ENCODE measurements at regions not wholly inside any gene's neighbourhood (a gene's known extent, or its start where the extent isn't known, plus 50 kb on each side); places are given as distances from the start of the nearest gene placed in this dataset.
"Not testable (repeated sequence)": the region's sequence is repeated elsewhere in the genome, so short reads cannot be mapped to it uniquely, and the experiment has no call there.

- DNase-seq (ENCODE audit: low spot score) = no peak
Measured at GRCh38 chr5:156191547-156191946, 135.4 kb upstream of the SGCD start.

- no peak for DNase-seq (ENCODE audit: low spot score)
Measured at GRCh38 chr5:156197042-156197635, 129.8 kb upstream of the SGCD start.

- no peak for DNase-seq (ENCODE audit: low spot score)
Measured at GRCh38 chr5:156199045-156199444, 127.9 kb upstream of the SGCD start.

- no peak for DNase-seq (ENCODE audit: low spot score)
Measured at GRCh38 chr5:156200938-156201787, 125.8 kb upstream of the SGCD start.

GRCh38 chr5:156201788-156202403, 125.1 kb upstream of the SGCD start:
- no peak for DNase-seq (ENCODE audit: low spot score)

GRCh38 chr5:156208271-156208670, 118.7 kb upstream of the SGCD start:
- no peak for DNase-seq (ENCODE audit: low spot score)

- DNase-seq (ENCODE audit: low spot score) = no peak
Measured at GRCh38 chr5:156218367-156219158, 108.4 kb upstream of the SGCD start.

DNA sequence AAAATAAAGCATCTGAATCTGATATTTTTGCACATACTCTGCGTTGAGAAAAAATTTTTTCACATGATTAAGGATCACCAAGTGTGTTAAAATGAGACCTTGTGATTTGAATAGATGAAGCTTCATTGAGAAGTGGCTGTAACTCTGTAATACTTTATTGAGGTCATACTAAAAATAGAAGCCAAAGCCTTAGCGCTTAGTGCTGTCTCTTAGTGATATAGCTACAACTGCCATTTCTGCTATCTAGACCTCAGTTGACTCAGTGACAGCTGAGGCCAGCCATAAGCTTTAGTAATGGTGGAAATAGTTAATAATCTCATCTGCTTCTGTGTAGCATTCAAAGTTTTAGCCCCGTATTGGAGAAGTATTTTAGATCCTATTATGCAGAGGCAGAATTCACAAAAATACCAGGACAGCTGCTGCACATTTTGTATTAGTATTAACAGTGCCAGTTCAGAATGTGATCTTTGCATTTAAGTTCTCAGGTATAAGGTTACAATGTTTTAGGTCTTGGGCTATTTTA, 107.4 kb upstream of the SGCD start:
- DNase-seq (ENCODE audit: low spot score) = no peak

DNA sequence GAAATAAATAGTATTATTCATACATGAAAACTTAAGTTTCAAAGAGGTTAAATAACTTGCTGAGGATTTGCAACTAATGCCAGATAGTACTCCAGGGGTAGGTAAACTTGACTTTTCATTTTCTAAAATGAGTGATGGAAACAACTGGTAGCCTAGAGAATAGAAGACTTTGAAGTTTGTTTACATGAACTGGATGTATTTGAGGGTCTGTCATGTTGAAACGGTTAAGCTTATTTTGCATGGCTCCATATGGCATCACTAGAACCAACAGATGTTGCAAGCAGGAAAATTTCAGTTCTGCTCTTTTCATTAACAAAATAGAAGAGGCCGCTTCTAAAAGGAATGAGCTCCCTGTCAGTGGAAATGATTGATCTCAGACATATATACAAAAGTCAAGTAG, 105.1 kb upstream of the SGCD start:
- DNase-seq (ENCODE audit: low spot score) = no peak

- DNase-seq (ENCODE audit: low spot score) = no peak
Measured at GRCh38 chr5:156223547-156223946, 103.4 kb upstream of the SGCD start.

- DNase-seq (ENCODE audit: low spot score) = not testable (repeated sequence)
Measured at GRCh38 chr5:156226485-156226884, 100.5 kb upstream of the SGCD start.

DNA sequence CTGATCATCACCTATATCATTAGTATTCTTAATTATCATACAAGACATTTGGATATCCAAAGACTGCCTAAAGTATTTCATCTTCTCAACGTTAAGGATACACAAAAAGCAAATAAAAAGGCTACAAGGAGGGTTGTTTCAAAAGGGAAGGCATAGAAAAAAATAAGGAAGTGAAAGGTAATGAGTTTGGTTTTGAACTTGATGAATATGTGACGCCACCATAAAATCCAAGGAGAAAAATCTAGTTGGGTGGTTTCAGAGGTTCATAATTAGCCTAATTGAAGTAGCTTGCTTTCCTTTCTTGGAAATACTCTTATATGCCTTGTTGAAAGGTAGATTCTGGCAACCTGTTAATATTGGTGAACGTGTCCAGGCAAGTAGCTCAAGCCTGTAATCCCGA, 96.1 kb upstream of the SGCD start:
- no peak for DNase-seq (ENCODE audit: low spot score)

GRCh38 chr5:156232251-156232869, 94.6 kb upstream of the SGCD start:
- no peak for DNase-seq (ENCODE audit: low spot score)

- no peak for DNase-seq (ENCODE audit: low spot score)
Measured at GRCh38 chr5:156237361-156237760, 89.6 kb upstream of the SGCD start.

GRCh38 chr5:156239800-156240199, 87.2 kb upstream of the SGCD start:
- no peak for DNase-seq (ENCODE audit: low spot score)

DNA sequence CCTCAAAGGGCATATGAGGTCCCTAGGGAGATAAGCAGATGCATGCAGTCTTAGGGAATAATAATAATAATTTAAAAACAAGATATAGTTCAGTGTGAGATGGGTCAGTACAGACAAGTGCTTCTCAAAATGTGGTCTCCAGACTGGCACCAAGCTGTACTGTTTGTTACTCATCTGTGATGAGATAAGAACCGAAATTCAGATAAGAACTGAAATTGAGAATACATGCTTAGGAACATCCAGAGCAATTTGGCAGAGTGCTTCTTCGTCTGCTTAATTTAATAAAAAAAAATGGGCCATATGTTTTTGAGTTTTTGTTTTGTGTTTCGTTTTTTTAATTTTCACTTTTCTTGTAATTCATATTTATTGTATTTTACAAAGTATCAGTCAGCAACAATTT, 86.5 kb upstream of the SGCD start:
- no peak for DNase-seq (ENCODE audit: low spot score)

DNA sequence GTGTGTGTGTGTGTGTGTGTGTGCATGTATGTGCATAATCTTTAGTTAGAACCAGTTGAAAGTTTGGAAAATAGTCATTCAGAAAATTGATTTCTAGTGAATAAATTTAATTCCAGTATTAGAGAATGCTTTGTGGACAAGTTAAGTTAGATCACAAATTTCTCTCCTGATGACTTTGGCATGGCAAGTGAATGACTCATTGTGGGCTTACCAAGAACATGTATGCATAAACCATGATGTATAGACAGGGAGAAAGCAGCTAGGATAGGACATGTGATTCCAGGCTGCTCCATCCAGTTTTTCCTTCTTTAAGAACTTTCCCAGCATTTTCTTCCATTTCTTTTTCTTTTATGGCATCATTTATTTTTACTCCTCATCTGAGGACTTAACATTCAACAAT, 85.7 kb upstream of the SGCD start:
- no peak for DNase-seq (ENCODE audit: low spot score)

DNA sequence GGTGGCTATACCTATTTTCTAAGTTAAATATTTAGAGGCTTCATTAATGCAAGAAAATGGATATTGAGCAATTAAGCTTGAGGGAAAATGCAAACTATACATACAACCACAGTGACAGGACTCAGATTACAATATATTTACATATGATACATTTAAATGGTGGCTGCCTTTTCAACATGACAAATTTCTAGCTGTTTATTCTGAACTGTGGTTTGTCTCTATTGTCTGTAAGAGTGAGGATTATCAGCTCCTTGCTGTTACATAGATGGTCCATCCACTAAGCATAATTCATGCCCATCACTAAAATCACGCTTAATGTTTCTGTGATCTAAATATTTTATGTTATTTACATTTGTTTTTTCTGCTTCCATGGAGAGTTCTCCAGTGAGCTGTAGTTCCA, 81.1 kb upstream of the SGCD start:
- no peak for DNase-seq (ENCODE audit: low spot score)

- no peak for DNase-seq (ENCODE audit: low spot score)
Measured at GRCh38 chr5:156251076-156251475, 75.9 kb upstream of the SGCD start.

- no peak for DNase-seq (ENCODE audit: low spot score)
Measured at GRCh38 chr5:156253130-156253529, 73.8 kb upstream of the SGCD start.

GRCh38 chr5:156254196-156254595, 72.8 kb upstream of the SGCD start:
- no peak for DNase-seq (ENCODE audit: low spot score)

GRCh38 chr5:156256642-156257041, 70.3 kb upstream of the SGCD start:
- no peak for DNase-seq (ENCODE audit: low spot score)

All from ureter (tissue), 1 donor.